IMR-90 (cell line): ENCODE measurements at regions not wholly inside any gene's neighbourhood (a gene's known extent, or its start where the extent isn't known, plus 50 kb on each side); places are given as distances from the start of the nearest gene placed in this dataset.

Experiments
- CEBPB ChIP-seq: IDR thresholded peaks from 2 replicates; pipeline ENCODE4 v1.6.1; 2012; ENCODE audit warnings: low read depth, low read length, improper control_type of control experiment
- CTCF ChIP-seq: conservative IDR thresholded peaks from 2 replicates; pipeline ENCODE4 v1.5.1; 2012; ENCODE audit warnings: mild to moderate bottlenecking, low read depth, low read length, improper control_type of control experiment
- POLR2A ChIP-seq: IDR thresholded peaks from 2 replicates; pipeline ENCODE4 v1.6.1; 2012; ENCODE audit warnings: mild to moderate bottlenecking, low read depth, low read length

- TF ChIP-seq CTCF (no peak), POLR2A (no peak), CEBPB (no peak)
Observed at GRCh38 chr6:92822222-92822621, 597.1 kb downstream of the EPHA7 start.
